ENCODE measurements at regions not wholly inside any gene's neighbourhood (a gene's known extent, or its start where the extent isn't known, plus 50 kb on each side); places are given as distances from the start of the nearest gene placed in this dataset.
"Not testable (repeated sequence)": the region's sequence is repeated elsewhere in the genome, so short reads cannot be mapped to it uniquely, and the experiment has no call there.

DNA sequence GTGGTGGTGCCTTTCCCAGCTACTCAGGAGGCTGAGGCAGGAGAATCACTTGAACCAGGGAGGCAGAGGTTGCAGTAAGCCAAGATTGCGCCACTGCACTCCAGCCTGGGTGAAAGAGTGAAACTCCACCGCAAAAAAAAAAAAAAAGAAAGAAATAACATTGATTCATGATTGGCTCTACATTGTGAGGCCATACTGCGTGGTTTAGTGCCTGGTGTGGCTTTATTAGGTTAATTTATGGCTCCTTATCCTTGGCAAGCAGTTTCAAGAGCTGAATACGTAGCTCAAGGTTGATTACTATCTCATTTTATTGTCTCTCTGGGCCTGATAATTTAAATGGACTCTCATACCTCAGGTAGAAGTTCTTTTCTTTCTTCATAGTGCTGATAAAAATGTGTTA is 80.5 kb upstream of the MTLN start:
- H3K27me3 ChIP-seq; DNase-seq; H3K9me3 ChIP-seq; H3K27ac ChIP-seq; H3K4me3 ChIP-seq; H3K36me3 ChIP-seq; H3K4me1 ChIP-seq; intact Hi-C loops (cut with DNase I; ENCODE audit: low total_unique reads): not testable (repeated sequence)

DNA sequence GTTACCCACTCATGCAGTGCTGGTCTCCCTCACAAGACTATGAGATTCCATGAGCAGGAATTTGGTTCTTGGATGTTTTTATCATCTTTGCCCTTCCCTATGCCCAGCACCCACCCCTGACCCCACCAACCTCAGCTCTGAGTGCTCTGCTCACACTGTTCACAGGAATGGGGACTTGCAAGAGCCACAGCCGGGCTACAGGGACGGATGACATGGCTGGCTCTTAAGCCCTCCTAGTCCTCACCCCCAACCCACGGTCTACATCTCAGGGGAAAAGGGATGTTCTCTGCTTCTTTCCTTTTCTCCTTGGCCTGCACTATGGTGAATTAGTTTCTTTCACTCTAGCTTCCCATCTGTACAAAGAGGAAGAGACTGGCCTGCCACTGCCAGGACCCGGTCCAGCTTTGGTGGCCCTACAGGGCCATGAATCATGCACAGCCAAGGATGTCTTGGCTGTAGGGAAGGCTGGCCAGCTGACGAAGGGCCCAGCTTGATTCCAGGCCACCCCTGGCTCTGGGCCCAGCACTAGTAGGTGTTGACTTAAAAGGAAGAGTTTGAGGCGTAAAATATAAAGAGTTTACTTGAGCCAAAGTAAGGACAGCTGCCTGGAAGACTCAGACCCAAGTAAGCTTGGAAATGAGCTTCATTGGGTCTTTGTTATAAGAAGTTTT is 79.7 kb upstream of the MTLN start:
- DNase-seq; H3K36me3 ChIP-seq; H3K27me3 ChIP-seq; H3K27ac ChIP-seq; H3K4me3 ChIP-seq; intact Hi-C loops (cut with DNase I; ENCODE audit: low total_unique reads); H3K9me3 ChIP-seq; H3K4me1 ChIP-seq: not testable (repeated sequence)

DNA sequence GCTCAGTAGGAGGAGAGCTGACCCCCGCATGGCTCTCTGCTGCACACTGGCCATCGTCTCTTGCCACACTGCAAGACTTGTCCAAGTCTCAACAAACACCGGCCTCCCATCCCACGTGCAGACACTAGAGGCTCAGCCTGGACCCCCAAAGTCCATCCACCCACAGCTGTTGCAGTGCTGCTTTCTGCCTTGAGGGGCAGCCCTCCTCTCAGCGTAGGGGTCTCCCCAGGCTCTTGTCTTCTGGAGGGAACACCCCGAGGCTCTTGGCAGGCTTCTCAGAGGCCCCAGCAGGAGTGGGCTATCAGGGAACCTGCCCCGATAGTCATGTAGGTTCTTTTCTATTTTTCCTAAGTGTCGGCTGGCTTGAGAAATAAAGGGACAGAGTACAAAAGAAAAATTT is 75.5 kb upstream of the MTLN start:
- H3K9me3 ChIP-seq; H3K27me3 ChIP-seq; H3K4me1 ChIP-seq; H3K27ac ChIP-seq; intact Hi-C loops (cut with DNase I; ENCODE audit: low total_unique reads); DNase-seq; H3K36me3 ChIP-seq; H3K4me3 ChIP-seq: not testable (repeated sequence)

DNA sequence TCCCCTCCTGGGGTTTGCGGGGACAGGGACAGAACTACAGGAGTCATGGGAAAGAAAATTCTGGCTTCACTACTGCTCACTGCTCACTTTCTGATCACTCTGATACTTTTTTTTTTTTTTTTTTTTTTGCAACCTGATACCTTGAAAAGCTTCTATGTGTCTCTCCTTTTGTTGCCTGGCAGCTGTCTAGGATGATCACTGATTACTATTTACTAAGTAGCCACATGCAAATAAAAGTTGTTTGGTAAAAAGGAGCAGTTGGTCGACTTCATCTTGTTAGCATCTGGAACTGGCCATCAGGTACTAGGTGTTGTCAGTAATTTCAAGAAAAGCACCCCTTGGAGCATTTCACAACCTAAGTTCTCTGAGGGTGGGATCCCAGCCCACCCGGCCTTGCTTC is 74.9 kb upstream of the MTLN start:
- H3K4me3 ChIP-seq; intact Hi-C loops (cut with DNase I; ENCODE audit: low total_unique reads); DNase-seq; H3K9me3 ChIP-seq; H3K4me1 ChIP-seq; H3K27ac ChIP-seq; H3K27me3 ChIP-seq; H3K36me3 ChIP-seq: not testable (repeated sequence)

DNA sequence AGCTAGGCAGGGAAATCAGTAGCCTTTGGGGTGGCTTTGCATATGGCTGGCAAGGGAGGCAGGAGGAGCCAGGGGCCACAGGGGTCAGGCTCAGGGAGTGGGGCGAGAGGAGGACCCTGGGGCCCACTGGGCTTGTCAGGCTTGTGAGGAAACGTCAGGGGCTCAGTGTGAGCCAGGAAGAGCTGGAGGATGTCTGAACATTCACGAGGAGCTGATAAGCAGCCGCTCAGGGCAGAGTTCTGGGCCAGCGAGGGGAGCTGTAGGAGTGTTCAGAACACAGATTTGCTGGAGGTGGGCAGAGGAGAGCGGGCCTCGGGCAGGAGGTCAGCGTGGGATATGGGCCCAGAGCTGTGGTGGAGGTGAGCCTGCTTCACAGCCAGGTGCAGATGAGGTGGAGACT is 72.7 kb upstream of the MTLN start:
- H3K4me1 ChIP-seq; H3K27ac ChIP-seq; intact Hi-C loops (cut with DNase I; ENCODE audit: low total_unique reads); H3K4me3 ChIP-seq; H3K9me3 ChIP-seq; H3K36me3 ChIP-seq; H3K27me3 ChIP-seq; DNase-seq: not testable (repeated sequence)

DNA sequence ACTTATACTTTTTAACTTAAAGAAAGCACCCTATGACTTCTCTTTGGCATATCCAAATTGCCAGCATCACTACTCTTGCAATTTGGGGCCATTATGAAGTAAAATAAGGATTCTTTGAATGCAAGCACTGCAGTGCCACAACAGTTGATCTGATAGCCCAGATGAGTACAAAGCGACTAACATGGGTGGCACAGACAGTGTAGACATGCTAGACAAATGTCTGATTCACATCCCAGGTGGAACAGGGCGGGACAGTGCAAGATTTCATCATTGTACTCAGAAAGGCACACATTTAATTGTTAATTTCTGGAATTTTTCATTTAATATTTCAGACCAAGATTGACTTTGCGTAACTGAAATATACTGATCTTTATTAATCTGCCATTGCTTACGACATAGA is 68.5 kb upstream of the MTLN start:
- H3K36me3 ChIP-seq: not testable (repeated sequence)

DNA sequence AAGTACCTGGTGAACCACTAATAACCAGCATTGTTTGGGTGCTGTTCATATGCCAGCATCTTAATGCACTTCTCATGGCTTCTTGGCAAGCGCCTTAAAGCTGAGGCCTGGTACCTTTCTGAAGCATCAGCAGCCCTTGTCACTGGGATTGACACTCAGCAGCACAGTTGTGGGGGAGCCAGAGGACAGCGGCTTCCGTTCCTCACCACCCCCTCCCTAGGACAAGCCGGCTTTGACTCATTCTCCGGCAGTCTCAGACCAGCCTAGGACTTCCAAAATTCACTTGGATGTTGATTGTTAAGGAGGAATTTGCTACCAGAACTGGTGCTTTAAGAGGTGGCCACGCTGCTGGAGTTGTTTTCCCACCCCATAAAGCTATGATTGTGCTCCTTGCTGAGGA is 64.7 kb upstream of the MTLN start:
- DNase-seq; H3K36me3 ChIP-seq; H3K27me3 ChIP-seq; H3K4me3 ChIP-seq; intact Hi-C loops (cut with DNase I; ENCODE audit: low total_unique reads); H3K27ac ChIP-seq; H3K4me1 ChIP-seq; H3K9me3 ChIP-seq: not testable (repeated sequence)

More for the DNA sequence above, 68.5 kb upstream of the MTLN start:
- DNase-seq; H3K4me3 ChIP-seq; H3K9me3 ChIP-seq; intact Hi-C loops (cut with DNase I; ENCODE audit: low total_unique reads); H3K27ac ChIP-seq; H3K4me1 ChIP-seq; H3K27me3 ChIP-seq: not testable (repeated sequence)

DNA sequence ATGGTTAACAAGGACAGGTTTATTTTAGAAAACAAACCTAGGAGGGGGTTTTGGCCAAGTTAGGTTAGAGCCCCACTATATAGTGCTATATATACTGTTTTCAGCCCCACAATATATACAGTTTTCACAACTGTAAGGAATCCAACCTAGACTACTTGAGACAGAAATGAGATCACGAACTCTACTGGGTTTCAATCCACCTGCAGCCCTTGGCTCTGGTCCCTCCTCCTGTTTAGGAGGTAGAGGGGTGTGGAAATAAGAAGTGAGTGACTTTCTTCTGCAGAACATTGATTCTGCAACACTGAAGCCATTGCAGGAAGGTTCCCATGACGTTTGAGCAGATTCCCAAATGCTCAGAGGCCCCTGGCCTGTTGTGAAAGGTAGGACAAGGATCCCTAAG is 63.7 kb upstream of the MTLN start:
- H3K4me1 ChIP-seq; H3K4me3 ChIP-seq; H3K27ac ChIP-seq; H3K27me3 ChIP-seq; DNase-seq; H3K9me3 ChIP-seq; H3K36me3 ChIP-seq; intact Hi-C loops (cut with DNase I; ENCODE audit: low total_unique reads): not testable (repeated sequence)

DNA sequence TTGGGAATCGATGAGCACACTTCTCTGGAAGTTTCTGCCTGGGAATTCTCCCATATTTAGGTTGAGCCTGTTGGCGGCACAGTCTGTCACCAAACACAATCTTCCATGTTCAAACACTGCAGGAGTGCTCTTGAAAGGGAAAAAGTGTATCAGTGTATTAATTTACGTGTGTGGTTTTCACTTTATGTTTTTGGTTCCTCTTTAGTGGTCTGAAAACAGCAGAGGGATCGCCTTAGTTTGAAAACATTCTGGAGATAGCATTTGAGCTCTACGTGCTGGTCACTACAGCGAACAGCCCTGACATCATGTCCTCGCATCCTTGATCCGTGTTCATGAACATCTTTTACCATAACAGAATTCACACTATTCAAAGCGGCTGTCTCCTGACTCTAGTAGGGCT is 57.3 kb upstream of the MTLN start:
- H3K9me3 ChIP-seq; H3K27ac ChIP-seq; H3K27me3 ChIP-seq; H3K4me3 ChIP-seq; DNase-seq; H3K4me1 ChIP-seq; intact Hi-C loops (cut with DNase I; ENCODE audit: low total_unique reads); H3K36me3 ChIP-seq: not testable (repeated sequence)

DNA sequence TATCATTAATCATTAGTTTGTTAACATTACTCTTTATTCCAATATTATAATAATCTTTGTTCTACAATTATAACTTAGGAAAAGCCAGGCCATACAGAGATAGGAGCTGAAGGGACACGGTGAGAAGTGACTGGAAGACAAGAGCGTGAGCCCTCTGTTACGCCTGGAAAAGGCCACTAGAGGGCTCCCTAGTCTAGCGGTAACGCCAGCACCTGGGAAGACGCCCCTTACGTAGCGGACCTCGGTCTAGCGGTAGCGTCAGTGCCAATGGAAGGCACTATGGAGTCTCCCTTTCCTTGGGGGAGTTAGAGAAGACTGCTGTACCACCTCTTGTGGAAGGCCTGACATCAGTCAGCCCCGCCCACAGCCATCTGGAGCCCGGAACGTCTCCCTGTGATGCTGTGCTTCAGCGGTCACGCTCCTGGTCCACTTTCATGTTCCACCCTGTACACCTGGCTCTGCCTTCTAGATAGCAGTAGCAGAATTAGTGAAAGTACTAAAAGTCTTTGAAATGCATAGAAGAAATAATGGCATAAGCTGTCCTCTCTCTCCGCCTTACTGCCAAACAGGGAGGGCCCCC is 55.6 kb upstream of the MTLN start:
- H3K27ac ChIP-seq; intact Hi-C loops (cut with DNase I; ENCODE audit: low total_unique reads); H3K4me3 ChIP-seq; H3K27me3 ChIP-seq; DNase-seq; H3K36me3 ChIP-seq; H3K4me1 ChIP-seq; H3K9me3 ChIP-seq: not testable (repeated sequence)

DNA sequence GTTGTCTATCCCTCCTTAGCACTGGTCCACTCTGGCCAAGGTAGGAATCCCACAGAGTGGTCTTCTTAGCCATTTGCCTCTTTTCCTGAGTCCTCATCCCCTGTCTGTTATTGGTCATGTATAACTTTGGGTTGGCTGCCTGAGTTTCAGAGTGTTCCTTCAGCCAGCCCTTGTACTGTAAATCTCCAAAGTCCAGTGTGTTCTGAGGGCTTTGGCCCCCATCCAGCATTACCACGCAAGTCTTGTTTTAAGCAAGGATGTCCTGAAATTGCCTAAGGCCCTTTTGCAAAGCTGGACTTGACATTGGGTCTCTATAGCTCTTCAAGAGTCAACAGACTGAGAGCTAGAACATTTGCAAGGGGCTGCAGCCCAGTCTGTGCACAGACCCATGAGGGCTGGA is 52.5 kb upstream of the MTLN start:
- H3K4me1 ChIP-seq; H3K9me3 ChIP-seq; DNase-seq; H3K27ac ChIP-seq; H3K27me3 ChIP-seq; H3K36me3 ChIP-seq; intact Hi-C loops (cut with DNase I; ENCODE audit: low total_unique reads); H3K4me3 ChIP-seq: not testable (repeated sequence)

DNA sequence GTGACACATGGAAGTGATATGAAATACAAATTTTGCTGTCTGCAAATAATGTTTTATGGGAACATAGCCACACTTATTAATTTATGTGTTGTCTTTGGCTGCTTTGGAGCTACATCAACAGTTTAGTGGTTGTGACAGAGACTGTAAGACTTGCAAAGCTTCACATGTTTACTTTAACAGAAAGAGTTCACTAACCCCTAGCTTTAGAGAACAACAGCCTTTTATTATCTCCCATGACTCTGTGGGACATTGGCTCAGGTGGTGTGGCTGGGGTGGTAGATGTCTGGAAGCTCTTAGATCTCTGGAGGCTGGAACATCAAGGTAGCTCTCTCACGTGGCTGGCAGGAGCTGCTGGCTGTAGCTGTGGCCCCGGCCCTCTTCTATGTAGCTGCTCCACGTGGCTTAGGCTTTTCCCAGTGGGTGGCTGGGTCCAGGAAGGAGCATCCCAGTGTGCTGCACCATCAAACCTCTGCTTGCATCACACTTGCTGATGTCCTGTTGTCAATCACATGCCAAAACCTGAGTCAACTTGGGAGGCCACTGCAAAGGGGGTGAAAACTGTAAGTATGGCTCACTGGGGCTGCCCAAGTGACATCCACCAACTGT is 51.8 kb upstream of the MTLN start:
- intact Hi-C loops (cut with DNase I; ENCODE audit: low total_unique reads); H3K36me3 ChIP-seq; DNase-seq; H3K27ac ChIP-seq; H3K4me1 ChIP-seq; H3K4me3 ChIP-seq; H3K27me3 ChIP-seq; H3K9me3 ChIP-seq: not testable (repeated sequence)

DNA sequence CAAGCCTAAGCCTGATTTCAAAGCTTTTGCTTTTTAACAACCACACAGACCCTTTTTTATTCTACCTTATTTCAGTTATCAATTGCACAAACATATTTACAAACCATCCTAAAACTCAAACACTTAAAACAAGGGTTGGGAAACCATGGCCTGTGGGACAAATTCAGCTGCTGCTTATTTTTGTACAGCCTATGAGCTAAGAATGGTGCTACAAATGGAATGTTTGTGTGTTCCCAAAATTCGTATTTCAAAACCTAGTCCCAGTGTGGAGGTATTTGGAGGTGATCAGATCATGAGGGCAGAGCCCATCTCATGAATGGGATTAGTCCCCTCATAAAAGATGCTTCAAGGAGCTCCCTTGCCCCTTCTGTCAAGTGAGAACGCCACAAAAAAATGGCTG is 51.1 kb upstream of the MTLN start:
- H3K4me3 ChIP-seq; H3K27me3 ChIP-seq; H3K27ac ChIP-seq; H3K36me3 ChIP-seq; DNase-seq; intact Hi-C loops (cut with DNase I; ENCODE audit: low total_unique reads); H3K4me1 ChIP-seq; H3K9me3 ChIP-seq: not testable (repeated sequence)
